ENCODE measurements at regions not wholly inside any gene's neighbourhood (a gene's known extent, or its start where the extent isn't known, plus 50 kb on each side); places are given as distances from the start of the nearest gene placed in this dataset.

DNA sequence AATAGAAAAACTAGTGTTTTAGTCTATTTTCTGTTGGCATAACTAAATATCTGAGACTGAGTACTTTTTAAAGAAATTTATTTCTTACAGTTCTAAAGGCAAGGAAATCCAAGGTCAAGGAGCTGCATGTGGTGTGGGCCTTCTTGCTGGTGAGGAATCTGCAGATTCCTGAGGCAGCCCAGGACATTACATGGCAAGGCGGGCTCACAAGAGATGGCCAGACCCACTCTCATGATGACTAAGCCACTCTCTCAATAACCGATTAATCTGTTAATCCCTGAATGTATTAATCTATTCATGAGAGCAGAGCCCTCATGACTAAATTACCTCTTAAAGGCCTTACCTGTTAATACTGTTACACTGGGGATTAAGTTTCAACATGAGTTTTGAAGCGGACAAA is 340.8 kb downstream of the GRXCR1 start:
- intact Hi-C loops (cut with micrococcal nuclease; ENCODE audit: unreplicated experiment): no loop called here
- Histone ChIP-seq H3K36me3 (ENCODE audit: insufficient read depth, low read length, poor library complexity, severe bottlenecking) (no peaks in the 10 kb centered on the region), H3K27ac (ENCODE audit: low read depth, low read length, poor library complexity, severe bottlenecking) (no peak overlapping the region), H3K4me1 (ENCODE audit: insufficient read depth, low read length, poor library complexity, severe bottlenecking) (no peaks in the 10 kb centered on the region), H3K9me3 (ENCODE audit: low read depth, low read length, poor library complexity, severe bottlenecking) (peaks cover 10% of the 10 kb centered on the region), H3K27me3 (replicated peaks; ENCODE audit: insufficient read depth, low read depth, low read length, poor library complexity) (no peaks in the 10 kb centered on the region), H3K4me3 (ENCODE audit: low read depth, low read length, poor library complexity, severe bottlenecking) (no peak overlapping the region)
- POLR2A ChIA-PET (ENCODE audit: low non-redundant PET): no interaction called here
- CTCF ChIA-PET: no interaction called here
- TF ChIP-seq, protein P1, sequence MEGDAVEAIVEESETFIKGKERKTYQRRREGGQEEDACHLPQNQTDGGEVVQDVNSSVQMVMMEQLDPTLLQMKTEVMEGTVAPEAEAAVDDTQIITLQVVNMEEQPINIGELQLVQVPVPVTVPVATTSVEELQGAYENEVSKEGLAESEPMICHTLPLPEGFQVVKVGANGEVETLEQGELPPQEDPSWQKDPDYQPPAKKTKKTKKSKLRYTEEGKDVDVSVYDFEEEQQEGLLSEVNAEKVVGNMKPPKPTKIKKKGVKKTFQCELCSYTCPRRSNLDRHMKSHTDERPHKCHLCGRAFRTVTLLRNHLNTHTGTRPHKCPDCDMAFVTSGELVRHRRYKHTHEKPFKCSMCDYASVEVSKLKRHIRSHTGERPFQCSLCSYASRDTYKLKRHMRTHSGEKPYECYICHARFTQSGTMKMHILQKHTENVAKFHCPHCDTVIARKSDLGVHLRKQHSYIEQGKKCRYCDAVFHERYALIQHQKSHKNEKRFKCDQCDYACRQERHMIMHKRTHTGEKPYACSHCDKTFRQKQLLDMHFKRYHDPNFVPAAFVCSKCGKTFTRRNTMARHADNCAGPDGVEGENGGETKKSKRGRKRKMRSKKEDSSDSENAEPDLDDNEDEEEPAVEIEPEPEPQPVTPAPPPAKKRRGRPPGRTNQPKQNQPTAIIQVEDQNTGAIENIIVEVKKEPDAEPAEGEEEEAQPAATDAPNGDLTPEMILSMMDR (conservative IDR thresholded peaks at IDR 0.05; ENCODE audit: low read depth, low read length): no peak
- TF ChIP-seq EZH2 (IDR thresholded peaks at IDR 0.05; ENCODE audit: borderline replicate concordance, low read depth, low read length, poor library complexity, severe bottlenecking): no peak
- DNase-seq (ENCODE audit: low spot score): no peak
- BruUV-seq (replicated peaks): no TSS peak

DNA sequence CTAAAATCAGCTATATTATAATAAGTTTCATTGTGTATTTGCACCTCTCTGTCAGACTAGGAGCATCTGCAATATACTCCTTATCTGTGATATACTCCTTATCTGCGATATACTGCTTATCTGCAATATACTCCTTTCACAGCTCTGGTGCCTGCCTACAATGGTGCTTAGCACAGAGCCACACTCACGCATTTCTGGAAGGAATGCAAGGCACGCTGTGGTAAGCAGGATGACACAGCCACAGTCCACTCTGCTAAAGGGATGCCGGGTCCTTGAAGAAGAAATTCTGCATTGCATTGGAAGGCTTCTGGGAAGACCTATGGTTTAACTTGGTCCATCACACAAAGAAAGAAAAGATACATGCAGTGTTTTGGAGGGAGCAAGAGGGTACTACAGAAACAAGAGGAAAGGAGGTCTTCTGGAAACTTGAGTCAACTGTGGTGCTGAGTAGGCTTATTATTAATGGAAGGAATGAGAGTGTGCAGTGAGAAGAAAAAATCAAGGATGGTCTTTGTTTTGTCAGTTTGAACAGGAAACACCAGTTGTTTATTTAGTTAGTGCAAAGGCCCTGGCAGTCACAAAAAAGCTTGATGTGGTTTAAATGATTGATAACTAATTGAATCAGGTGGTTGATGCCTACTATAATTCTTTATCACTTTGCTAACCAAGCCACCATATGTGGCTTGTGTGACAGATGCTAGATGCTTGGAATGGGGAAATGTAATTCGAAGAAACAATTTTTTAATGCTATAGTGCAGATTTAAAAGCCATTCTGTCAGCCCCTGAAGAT is 342.3 kb downstream of the GRXCR1 start:
- no peak for DNase-seq (ENCODE audit: low spot score)
- Histone ChIP-seq H3K27me3 (replicated peaks; ENCODE audit: insufficient read depth, low read depth, low read length, poor library complexity) (no peaks in the 10 kb centered on the region), H3K27ac (ENCODE audit: low read depth, low read length, poor library complexity, severe bottlenecking) (no peak overlapping the region), H3K36me3 (ENCODE audit: insufficient read depth, low read length, poor library complexity, severe bottlenecking) (no peaks in the 10 kb centered on the region), H3K9me3 (ENCODE audit: low read depth, low read length, poor library complexity, severe bottlenecking) (peaks cover 17% of the 10 kb centered on the region), H3K4me1 (ENCODE audit: insufficient read depth, low read length, poor library complexity, severe bottlenecking) (no peaks in the 10 kb centered on the region), H3K4me3 (ENCODE audit: low read depth, low read length, poor library complexity, severe bottlenecking) (no peak overlapping the region)
- ChIA-PET POLR2A (ENCODE audit: low non-redundant PET) (no interaction called here), CTCF (no interaction called here)
- no TSS peak for BruUV-seq (replicated peaks)
- intact Hi-C loops (cut with micrococcal nuclease; ENCODE audit: unreplicated experiment): no loop called here
- TF ChIP-seq, protein P1 (conservative IDR thresholded peaks at IDR 0.05; ENCODE audit: low read depth, low read length): no peak
- no peak for TF ChIP-seq EZH2 (IDR thresholded peaks at IDR 0.05; ENCODE audit: borderline replicate concordance, low read depth, low read length, poor library complexity, severe bottlenecking)

DNA sequence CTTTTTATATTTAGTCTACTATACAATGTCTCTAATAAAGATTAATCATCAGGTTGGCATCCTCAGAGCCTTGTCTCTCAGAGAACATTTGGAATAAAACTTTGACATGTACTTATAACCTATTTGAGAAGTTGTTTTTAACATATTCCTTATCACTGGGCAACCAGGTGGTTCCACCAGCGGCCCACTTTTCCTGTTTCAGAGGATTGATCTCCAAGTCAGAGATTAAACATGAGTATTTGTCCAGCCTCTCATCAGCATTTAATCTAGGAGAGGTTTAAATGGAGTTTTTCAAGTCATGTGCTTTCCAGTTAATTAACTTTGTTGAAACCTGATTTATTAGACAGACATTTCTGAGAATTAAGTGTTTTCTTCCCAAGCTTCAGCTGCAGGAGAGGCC is 345.5 kb downstream of the GRXCR1 start:
- no peaks in the 10 kb centered on the region for H3K27me3 ChIP-seq (replicated peaks; ENCODE audit: insufficient read depth, low read depth, low read length, poor library complexity)
- TF ChIP-seq, protein P1 (conservative IDR thresholded peaks at IDR 0.05; ENCODE audit: low read depth, low read length): no peak
- TF ChIP-seq EZH2 (IDR thresholded peaks at IDR 0.05; ENCODE audit: borderline replicate concordance, low read depth, low read length, poor library complexity, severe bottlenecking): no peak
- no peaks in the 10 kb centered on the region for H3K36me3 ChIP-seq (ENCODE audit: insufficient read depth, low read length, poor library complexity, severe bottlenecking)
- no peak overlapping the region for H3K4me3 ChIP-seq (ENCODE audit: low read depth, low read length, poor library complexity, severe bottlenecking)
- H3K4me1 ChIP-seq (ENCODE audit: insufficient read depth, low read length, poor library complexity, severe bottlenecking): no peaks in the 10 kb centered on the region
- DNase-seq (ENCODE audit: low spot score): no peak
- intact Hi-C loops (cut with micrococcal nuclease; ENCODE audit: unreplicated experiment): no loop called here
- BruUV-seq (replicated peaks): no TSS peak
- ChIA-PET CTCF (no interaction called here), POLR2A (ENCODE audit: low non-redundant PET) (no interaction called here)
- H3K9me3 ChIP-seq (ENCODE audit: low read depth, low read length, poor library complexity, severe bottlenecking): peaks cover 21% of the 10 kb centered on the region
- no peak overlapping the region for H3K27ac ChIP-seq (ENCODE audit: low read depth, low read length, poor library complexity, severe bottlenecking)
